KBM-7 (cell line): ENCODE measurements at regions not wholly inside any gene's neighbourhood (a gene's known extent, or its start where the extent isn't known, plus 50 kb on each side); places are given as distances from the start of the nearest gene placed in this dataset.
"Not testable (repeated sequence)": the region's sequence is repeated elsewhere in the genome, so short reads cannot be mapped to it uniquely, and the experiment has no call there.

ENCODE experiments used
- DNase-seq: peaks from one replicate; pipeline ENCODE4 v3.0.0-alpha.2; 2015
- in situ Hi-C: fragments of 300-500 bp; cut with MboI; formaldehyde crosslinking; loops from 2 replicates; pipeline ENCODE4 v1.14.3; 2020; ENCODE audit warnings: low sequenced_read_pairs, low pct_unique_long_range_greater_than_20kb, mixed read lengths

GRCh38 chr4:144360146-144360793, 219.8 kb upstream of the GYPA start:
- DNase-seq, result no peak
- in situ Hi-C loops, result no loop called here

DNA sequence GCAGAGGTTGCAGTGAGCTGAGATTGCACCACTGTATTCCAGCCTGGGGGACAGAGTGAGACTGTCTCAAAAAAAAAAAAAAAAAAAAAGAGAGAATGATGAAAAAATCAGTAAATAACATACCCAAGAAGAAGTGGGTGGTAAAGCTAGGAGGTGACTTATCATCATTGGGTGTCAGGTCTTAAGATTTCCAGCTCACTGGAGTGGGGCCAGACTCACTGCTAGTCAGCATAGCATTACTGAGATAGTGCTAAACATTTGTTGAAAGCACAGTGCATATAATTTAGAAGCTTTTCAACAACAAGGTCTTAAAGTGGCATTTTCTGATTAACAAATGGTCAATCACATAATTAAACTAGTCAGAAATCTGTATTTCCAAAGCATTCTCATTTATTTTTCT, 221.8 kb upstream of the GYPA start:
- in situ Hi-C loops, result no loop called here
- DNase-seq, result no peak

- DNase-seq, result no peak
- in situ Hi-C loops, result no loop called here
Measured at GRCh38 chr4:144363890-144364289, 223.4 kb upstream of the GYPA start.

DNA sequence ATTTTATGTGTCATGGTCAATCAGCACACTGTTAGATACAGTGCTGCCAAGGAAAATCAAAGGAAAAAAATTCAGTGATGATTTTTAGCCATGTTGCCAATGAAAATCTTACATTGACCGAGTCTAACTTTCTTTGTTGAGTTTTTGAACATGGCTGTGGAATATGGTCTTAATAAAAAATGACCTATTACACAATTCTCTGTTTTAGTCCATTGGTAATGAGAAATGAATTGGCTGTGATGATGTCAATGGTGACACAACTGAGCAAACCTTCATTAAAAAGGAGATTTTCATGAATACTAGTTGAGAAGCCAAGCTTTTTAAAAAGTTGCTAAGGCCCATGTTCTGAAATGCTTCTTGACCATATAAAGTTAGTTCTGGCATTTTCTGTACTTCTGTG, 225.9 kb upstream of the GYPA start:
- no peak for DNase-seq
- in situ Hi-C loops, result no loop called here

DNA sequence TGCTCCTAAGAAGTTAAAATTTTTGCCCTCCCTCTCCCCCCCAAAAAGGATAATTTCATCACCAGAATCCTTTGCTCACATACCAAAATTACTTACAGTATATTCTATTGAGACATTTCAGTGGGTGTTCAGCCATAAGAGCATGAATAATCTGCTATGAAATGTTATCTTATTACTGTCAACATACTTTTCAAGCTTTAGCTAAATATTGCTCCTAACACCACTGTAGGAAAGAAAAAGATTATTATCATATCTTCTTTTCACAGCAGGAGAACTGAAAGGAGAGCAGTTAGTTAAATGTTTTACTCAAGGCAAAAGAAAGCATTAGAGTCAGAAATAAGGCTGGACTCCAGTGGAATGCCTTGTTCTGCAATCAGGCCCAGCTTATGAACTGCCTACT, 231.0 kb upstream of the GYPA start:
- in situ Hi-C loops, result no loop called here
- no peak for DNase-seq

DNA sequence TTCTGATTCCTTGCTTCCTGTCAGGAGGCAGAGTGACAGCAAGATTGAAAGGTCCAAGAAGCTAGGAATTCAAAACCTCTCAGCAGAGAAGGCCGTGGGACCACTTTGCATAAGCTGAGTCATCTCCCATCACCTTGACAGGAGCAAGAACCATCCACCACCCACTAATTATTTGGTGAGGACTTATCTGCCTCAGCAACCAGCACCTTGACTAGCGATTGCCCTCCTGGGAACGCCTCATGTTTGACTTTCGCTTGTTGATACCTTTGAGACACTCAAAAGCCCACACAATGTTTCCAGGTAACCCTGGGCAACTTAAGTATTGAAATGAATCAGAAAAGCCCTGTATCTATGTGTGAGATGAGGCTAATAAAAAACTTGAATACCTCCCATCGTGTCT, 233.5 kb upstream of the GYPA start:
- DNase-seq, result no peak
- in situ Hi-C loops, result no loop called here

- DNase-seq, result no peak
- in situ Hi-C loops, result no loop called here
Measured at GRCh38 chr4:144376866-144377265, 236.3 kb upstream of the GYPA start.

- DNase-seq, result no peak
- in situ Hi-C loops, result no loop called here
Measured at GRCh38 chr4:144384408-144384807, 243.9 kb upstream of the GYPA start.

DNA sequence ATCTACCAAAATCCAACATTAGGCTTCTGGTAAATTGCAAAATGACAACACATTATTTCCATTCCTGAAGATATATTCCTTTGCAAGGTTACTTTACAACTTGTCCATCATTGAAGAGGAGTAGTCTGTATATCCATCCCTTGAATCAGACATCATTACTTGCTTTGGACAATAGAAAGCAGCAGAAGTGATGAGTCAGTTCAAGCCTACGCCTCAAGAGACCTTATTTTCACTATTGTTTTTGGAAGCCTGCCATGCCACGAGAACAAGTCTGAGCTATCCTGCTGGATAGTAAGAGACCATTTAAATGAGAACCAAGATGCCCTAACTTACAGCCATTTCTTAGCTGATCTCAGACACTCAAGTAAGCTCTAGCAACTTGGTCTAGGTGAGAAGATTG, 246.0 kb upstream of the HHIP start:
- in situ Hi-C loops, result no loop called here
- DNase-seq, result no peak

GRCh38 chr4:144402176-144402575, 243.8 kb upstream of the HHIP start:
- in situ Hi-C loops, result no loop called here
- no peak for DNase-seq

DNA sequence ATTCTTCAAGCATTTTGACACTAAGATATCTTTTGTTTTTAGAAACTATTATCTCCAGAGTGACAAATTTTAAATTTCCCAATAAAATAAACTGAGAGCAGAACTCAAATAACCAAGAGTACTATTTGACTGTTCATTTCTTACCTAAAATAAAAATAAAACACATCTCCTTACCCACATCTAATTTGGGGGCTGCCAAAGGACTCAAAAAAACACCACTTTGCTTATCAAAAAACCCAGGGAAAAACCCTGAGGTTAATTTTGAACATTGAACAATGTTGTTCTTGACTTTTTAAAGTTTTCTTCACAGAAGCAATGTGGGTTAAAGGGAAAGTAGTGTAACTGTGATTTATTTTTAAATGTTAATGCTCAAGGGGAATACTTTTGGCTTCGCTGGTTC, 243.0 kb upstream of the HHIP start:
- in situ Hi-C loops, result no loop called here

DNA sequence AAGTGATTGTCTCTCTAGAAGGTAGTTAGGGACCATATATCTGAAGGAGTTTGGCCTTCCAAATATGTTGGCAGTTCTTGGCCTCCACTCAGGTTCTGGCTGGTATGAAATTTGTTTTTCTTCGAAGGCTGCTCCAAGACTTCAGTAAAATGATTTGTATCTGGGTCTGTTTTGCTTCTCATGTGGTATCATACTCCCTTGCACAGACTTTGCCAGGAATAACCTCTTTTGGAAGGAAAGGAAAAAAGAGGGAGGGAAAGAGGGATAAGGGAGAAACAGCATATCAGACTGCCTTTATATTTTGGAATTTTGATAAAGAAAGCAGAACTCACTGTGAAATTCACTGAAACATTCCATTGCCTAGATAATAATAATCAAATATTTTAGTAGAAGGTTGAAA, 242.1 kb upstream of the HHIP start:
- no peak for DNase-seq
- in situ Hi-C loops, result no loop called here

More for the DNA sequence above, 243.0 kb upstream of the HHIP start:
- no peak for DNase-seq

DNA sequence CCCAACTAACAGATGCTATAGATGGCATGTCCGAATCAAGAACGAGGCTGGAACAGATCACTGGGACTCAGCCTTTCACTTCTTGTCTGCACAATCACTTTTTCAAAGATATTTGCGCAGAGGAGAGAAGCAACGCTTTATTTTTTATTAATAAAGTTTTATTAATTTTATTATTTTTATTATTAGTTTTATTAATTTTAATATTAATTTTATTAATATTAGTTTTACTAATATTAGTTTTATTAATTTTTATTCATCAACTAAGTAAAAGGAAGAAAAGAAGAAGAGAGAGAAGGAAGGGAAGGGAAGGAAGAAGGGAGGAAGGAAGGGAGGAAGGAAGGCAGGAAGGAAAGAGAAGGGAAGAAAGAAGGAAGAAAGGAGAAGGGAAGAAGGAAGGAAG, 236.4 kb upstream of the HHIP start:
- in situ Hi-C loops, result no loop called here
- DNase-seq, result no peak

DNA sequence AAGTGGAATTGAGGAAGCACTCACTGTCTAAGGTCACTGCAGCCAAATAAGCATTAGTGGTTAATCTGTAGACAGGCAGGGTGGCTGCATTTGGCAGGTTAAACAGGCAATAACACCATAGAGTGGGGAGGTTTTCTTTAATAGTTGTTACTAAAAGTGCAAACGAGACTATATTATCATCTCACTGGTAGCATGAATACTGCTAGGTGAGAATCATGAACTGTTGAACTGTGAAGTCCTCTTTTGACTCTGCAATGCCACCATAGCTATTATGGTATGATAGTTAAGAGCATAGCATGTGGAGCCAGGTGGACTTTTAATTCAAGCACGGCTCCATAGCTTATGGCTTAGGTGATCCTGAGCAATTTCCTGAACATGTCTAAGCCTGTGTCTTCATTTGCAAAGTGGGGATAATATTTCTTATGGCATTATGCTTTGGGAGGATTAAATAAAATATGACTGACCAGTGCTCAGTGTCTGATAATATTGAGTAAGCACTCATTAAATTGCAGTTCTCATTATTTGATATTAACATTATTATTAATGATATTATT, 235.6 kb upstream of the HHIP start:
- in situ Hi-C loops, result no loop called here
- no peak for DNase-seq

DNA sequence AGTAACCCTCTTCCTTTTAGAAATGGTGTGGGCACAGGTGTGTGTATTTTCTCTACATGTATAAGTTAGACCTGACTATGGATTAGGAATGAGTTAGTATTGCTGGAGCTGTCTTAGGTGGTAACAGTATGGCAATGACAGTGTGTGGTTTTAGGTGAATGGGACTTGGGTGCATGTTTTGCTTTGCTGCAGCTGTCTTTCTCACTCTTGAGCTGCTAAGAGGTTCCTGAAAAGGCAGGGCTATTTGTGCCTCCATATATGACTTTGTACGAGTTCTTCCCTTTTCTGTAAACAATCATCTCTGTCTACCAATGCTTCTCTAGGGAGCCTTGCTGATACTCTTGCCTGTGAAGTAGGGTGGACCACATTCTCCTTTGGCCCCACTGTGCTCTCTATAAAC, 234.8 kb upstream of the HHIP start:
- in situ Hi-C loops, result no loop called here
- no peak for DNase-seq

- DNase-seq, result no peak
- in situ Hi-C loops, result no loop called here
Measured at GRCh38 chr4:144411700-144412099, 234.3 kb upstream of the HHIP start.

DNA sequence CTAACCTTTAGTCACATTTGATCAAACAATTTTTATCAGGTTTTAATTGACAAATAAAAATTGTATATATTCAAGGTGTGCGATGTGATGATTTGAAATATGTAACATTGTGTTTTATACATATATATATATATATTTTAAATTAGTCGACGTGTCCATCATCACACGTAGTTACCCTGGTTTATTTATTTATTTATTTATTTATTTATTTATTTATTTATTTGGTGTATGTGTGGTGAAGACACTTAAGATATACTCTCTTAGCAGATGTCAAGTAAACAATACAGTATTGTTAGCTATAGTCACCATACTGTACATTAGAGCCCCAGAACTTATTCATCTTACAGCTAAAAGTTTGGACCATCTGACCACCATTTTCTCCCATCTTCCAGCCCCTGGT, 224.9 kb upstream of the HHIP start:
- DNase-seq, result no peak
- in situ Hi-C loops, result no loop called here

GRCh38 chr4:144421839-144422565, 224.0 kb upstream of the HHIP start:
- DNase-seq, result no peak
- in situ Hi-C loops, result no loop called here

- in situ Hi-C loops, result no loop called here
- DNase-seq, result no peak
Measured at GRCh38 chr4:144423930-144424329, 222.0 kb upstream of the HHIP start.

- DNase-seq, in situ Hi-C loops: not testable (repeated sequence)
Measured at GRCh38 chr4:144426023-144426422, 219.9 kb upstream of the HHIP start.

DNA sequence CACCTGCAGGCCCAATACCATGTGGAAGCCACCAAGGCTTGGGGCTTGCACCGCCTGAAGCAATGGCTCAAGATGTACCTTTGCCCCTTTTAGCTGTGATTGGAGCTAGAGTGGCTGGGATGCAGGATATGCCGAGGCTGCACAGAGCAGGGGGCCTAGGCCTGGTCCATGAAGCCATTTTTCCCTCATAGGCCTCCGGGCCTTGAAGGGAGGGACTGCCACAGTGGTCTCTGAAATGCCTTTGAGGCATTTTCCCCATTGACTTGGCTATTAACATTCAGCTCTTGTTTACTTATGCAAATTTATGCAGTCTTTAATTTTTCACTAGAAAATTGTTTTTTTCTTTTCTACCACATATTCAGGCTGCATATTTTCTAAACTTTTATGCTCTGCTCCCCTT, 203.2 kb upstream of the HHIP start:
- in situ Hi-C loops, result no loop called here
- no peak for DNase-seq
